A549 (cell line): ENCODE measurements at regions not wholly inside any gene's neighbourhood (a gene's known extent, or its start where the extent isn't known, plus 50 kb on each side); places are given as distances from the start of the nearest gene placed in this dataset.

ENCODE experiments used
- ATAC-seq, 2 experiments: fragments of 200-7000 bp in 1 of 2; fragments of >200 bp in 1 of 2; cut with Nextera tagmentation in 1 of 2; cut with Tn5 transposase in 1 of 2; 3 replicates each; pipeline versions ENCODE4 v1.8.0 to v1.9.1; 2018 to 2020; ENCODE audit warnings: mild to moderate bottlenecking in 1 of 2, moderate library complexity in 1 of 2
- CTCF ChIA-PET: fragments of 300-600 bp; sonication (Branson Sonifier 250); formaldehyde crosslinking; extraction: SDS; loops from one replicate; lab custom pipeline; 2021; ENCODE audit warnings: antibody characterized with exemption, inconsistent platforms; lab: Yijun Ruan, JAX
- POLR2A ChIA-PET: fragments of 350-600 bp; formaldehyde crosslinking; extraction: SDS; loops from one replicate; lab custom pipeline; 2021; ENCODE audit warnings: antibody characterized with exemption, inconsistent platforms; lab: Yijun Ruan, JAX
- DNase-seq, 2 experiments: peaks; one replicate each; pipeline versions ENCODE4 v3.0.0 to v3.0.0-alpha.2; 2011 to 2016; ENCODE audit warnings: low read depth in 1 of 2, low spot score in 1 of 2
- FAIRE-seq: peaks from 2 replicates; lab custom pipeline; 2011; peaks lifted over from hg19 to GRCh38; lab: Jason Lieb, UNC
- H3K27ac ChIP-seq, 2 experiments: fragments of >200 bp; sonication (Bioruptor Twin); formaldehyde crosslinking; 3 replicates each; pipeline ENCODE4 v1.5.1; 2016 to 2017
- H3K4me1 ChIP-seq: fragments of >200 bp; sonication (Bioruptor Twin); formaldehyde crosslinking; 3 replicates; pipeline ENCODE4 v1.6.1; 2016
- H3K4me2 ChIP-seq: fragments of >200 bp; sonication (Bioruptor Twin); formaldehyde crosslinking; 3 replicates; pipeline ENCODE4 v1.6.1; 2016
- H3K4me3 ChIP-seq: fragments of >200 bp; sonication (Bioruptor Twin); formaldehyde crosslinking; 3 replicates; pipeline ENCODE4 v1.5.1; 2016
- H3K9me3 ChIP-seq: fragments of >200 bp; sonication (Bioruptor Twin); formaldehyde crosslinking; 3 replicates; pipeline ENCODE4 v1.6.1; 2016
- BCL3 ChIP-seq: fragments of >200 bp; sonication (Bioruptor Twin); formaldehyde crosslinking; IDR thresholded peaks from 3 replicates; pipeline ENCODE4 v1.6.1; 2016
- BHLHE40 ChIP-seq: IDR thresholded peaks from 2 replicates; pipeline ENCODE4 v1.6.1; 2012; ENCODE audit warnings: low read depth, low read length, inconsistent platforms
- CBX2 ChIP-seq: fragments of 200-600 bp; sonication (generic); IDR thresholded peaks from 2 replicates; pipeline ENCODE4 v1.6.1; 2016; ENCODE audit warnings: low read depth, mild to moderate bottlenecking, borderline replicate concordance
- CBX8 ChIP-seq: fragments of 200-600 bp; sonication (generic); IDR thresholded peaks from 2 replicates; pipeline ENCODE4 v1.6.1; 2016
- CEBPB ChIP-seq, 2 experiments: fragments of >200 bp in 1 of 2; sonication (Bioruptor Twin) in 1 of 2; formaldehyde crosslinking in 1 of 2; IDR thresholded peaks; 2 replicates each; pipeline ENCODE4 v1.6.1; 2012 to 2016
- EP300 ChIP-seq, 2 experiments: fragments of >200 bp; sonication (Bioruptor Twin); formaldehyde crosslinking; IDR thresholded peaks; 2 replicates in 1 of 2; 3 replicates in 1 of 2; pipeline ENCODE4 v1.6.1; 2016 to 2017
- FOSB ChIP-seq: fragments of 250-450 bp; sonication (Bioruptor Pico); IDR thresholded peaks from 2 replicates; pipeline ENCODE4 v1.5.0; 2020; ENCODE audit warnings: mild to moderate bottlenecking, moderate library complexity
- FOSL2 ChIP-seq, 2 experiments: fragments of 450-650 bp in 1 of 2; fragments of >200 bp in 1 of 2; sonication (Bioruptor Twin) in 1 of 2; formaldehyde crosslinking; IDR thresholded peaks; 2 replicates each; pipeline versions ENCODE4 v1.5.0 to v1.6.1; 2016 to 2020; ENCODE audit warnings: mild to moderate bottlenecking in 1 of 2, moderate library complexity in 1 of 2
- GATA3 ChIP-seq: IDR thresholded peaks from 2 replicates; pipeline ENCODE4 v1.6.1; 2012; ENCODE audit warnings: borderline replicate concordance
- HOXB13 ChIP-seq: fragments of 250-450 bp; sonication (Bioruptor Pico); IDR thresholded peaks from 2 replicates; pipeline ENCODE4 v1.5.0; 2020; ENCODE audit warnings: low read depth, mild to moderate bottlenecking, moderate library complexity
- JUN ChIP-seq, 2 experiments: fragments of >200 bp; sonication (Bioruptor Twin); formaldehyde crosslinking; IDR thresholded peaks; 2 replicates in 1 of 2; 3 replicates in 1 of 2; pipeline ENCODE4 v1.6.1; 2016 to 2017
- JUNB ChIP-seq: fragments of >200 bp; sonication (Bioruptor Twin); formaldehyde crosslinking; IDR thresholded peaks from 2 replicates; pipeline ENCODE4 v1.6.1; 2016
- KDM1A ChIP-seq: fragments of 200-600 bp; sonication (generic); IDR thresholded peaks from 2 replicates; pipeline ENCODE4 v1.6.1; 2016; ENCODE audit warnings: low read depth, mild to moderate bottlenecking
- KDM5A ChIP-seq: fragments of 200-600 bp; sonication (generic); IDR thresholded peaks from 2 replicates; pipeline ENCODE4 v1.6.1; 2016; ENCODE audit warnings: antibody characterized with exemption, mild to moderate bottlenecking
- MAFK ChIP-seq: fragments of 450-650 bp; IDR thresholded peaks from 2 replicates; pipeline ENCODE4 v1.6.1; 2014; ENCODE audit not compliant: partially characterized antibody
- MYC ChIP-seq: IDR thresholded peaks from 2 replicates; pipeline ENCODE4 v1.6.1; 2012; ENCODE audit warnings: mild to moderate bottlenecking, inconsistent platforms, low read length, improper control_type of control experiment, borderline replicate concordance
- NPAS2 ChIP-seq: fragments of 250-450 bp; sonication (Bioruptor Pico); IDR thresholded peaks from 2 replicates; pipeline ENCODE4 v1.8.0; 2022; ENCODE audit warnings: mild to moderate bottlenecking, moderate library complexity, borderline replicate concordance
- PBX3 ChIP-seq: IDR thresholded peaks from 2 replicates; pipeline ENCODE4 v1.6.1; 2012
- PHF8 ChIP-seq: fragments of 200-600 bp; sonication (generic); IDR thresholded peaks from 2 replicates; pipeline ENCODE4 v1.6.1; 2016; ENCODE audit warnings: low read depth, mild to moderate bottlenecking, antibody characterized with exemption, moderate library complexity, borderline replicate concordance
- POLR2A ChIP-seq: IDR thresholded peaks from 2 replicates; pipeline ENCODE4 v1.6.1; 2012; ENCODE audit warnings: mild to moderate bottlenecking, low read length
- RARB ChIP-seq: fragments of 250-450 bp; sonication (Bioruptor Pico); IDR thresholded peaks from 2 replicates; pipeline ENCODE4 v1.8.0; 2021; ENCODE audit warnings: mild to moderate bottlenecking, moderate library complexity
- REST ChIP-seq: fragments of 200-600 bp; sonication (generic); IDR thresholded peaks from 2 replicates; pipeline ENCODE4 v1.6.1; 2016; ENCODE audit warnings: antibody characterized with exemption, mild to moderate bottlenecking, moderate library complexity
- ZC3H11A ChIP-seq: fragments of 450-650 bp; IDR thresholded peaks from 2 replicates; pipeline ENCODE4 v1.6.1; 2014; ENCODE audit warnings: antibody characterized with exemption, mild to moderate bottlenecking
- ZFP36 ChIP-seq: fragments of 450-650 bp; IDR thresholded peaks from 2 replicates; pipeline ENCODE4 v1.6.1; 2014; ENCODE audit warnings: borderline replicate concordance; ENCODE audit not compliant: partially characterized antibody
- WGBS: methylation state at CpG from one replicate; pipeline ENCODE4 v1.1.6; 2017; ENCODE audit errors: missing lambda C conversion rate; 5-methylcytosine and 5-hydroxymethylcytosine counted together

- Histone ChIP-seq H3K9me3 (no peaks in the 10 kb centered on the region), H3K27ac (no peak overlapping the region), H3K4me3 (no peak overlapping the region), H3K4me2 (no peak overlapping the region), H3K4me1 (no peaks in the 10 kb centered on the region)
- no peak for ATAC-seq
- 0% methylated on average over 3 of the region's 3 CpGs for WGBS
- no peak for DNase-seq
- FAIRE-seq, result no peak
- ChIA-PET CTCF (no interaction called here), POLR2A (no interaction called here)
- TF ChIP-seq ZC3H11A (no peak), HOXB13 (CRISPR knock-in tag) (no peak), MYC (no peak), JUN (IDR thresholded peaks at IDR 0.05) (no peak), BCL3 (no peak), MAFK (no peak), JUNB (no peak), KDM1A (no peak), RARB (CRISPR knock-in tag) (no peak)
These were observed 498.7 kb upstream of the RAB6C start for GRCh38 chr2:129480790-129481189.

- Histone ChIP-seq H3K4me1 (no peaks in the 10 kb centered on the region), H3K27ac (no peak overlapping the region), H3K9me3 (no peaks in the 10 kb centered on the region), H3K4me3 (no peak overlapping the region), H3K4me2 (no peak overlapping the region)
- CTCF ChIA-PET, result no interaction called here
- 0% methylated on average over 5 of the region's 7 CpGs for WGBS
- POLR2A ChIA-PET, result no interaction called here
- ATAC-seq (no peak), FAIRE-seq (no peak), DNase-seq (no peak)
- TF ChIP-seq HOXB13 (CRISPR knock-in tag) (no peak), NPAS2 (CRISPR knock-in tag) (no peak), KDM5A (no peak), CBX2 (no peak), FOSB (CRISPR knock-in tag) (no peak), JUNB (no peak), FOSL2 (IDR thresholded peaks at IDR 0.05) (no peak), FOSL2 (CRISPR knock-in tag; IDR thresholded peaks at IDR 0.05) (no peak), PHF8 (no peak), CBX8 (no peak), CEBPB (IDR thresholded peaks at IDR 0.05) (no peak), POLR2A (no peak), BHLHE40 (no peak), PBX3 (no peak), RARB (CRISPR knock-in tag) (no peak), ZFP36 (no peak), JUN (IDR thresholded peaks at IDR 0.05) (no peak), EP300 (IDR thresholded peaks at IDR 0.05) (no peak), GATA3 (no peak), REST (no peak), BCL3 (no peak)
These were observed 497.9 kb upstream of the RAB6C start for GRCh38 chr2:129481306-129482219.
